Upper lobe of right lung (tissue), 1 donor: ENCODE measurements at regions not wholly inside any gene's neighbourhood (a gene's known extent, or its start where the extent isn't known, plus 50 kb on each side); places are given as distances from the start of the nearest gene placed in this dataset.

ENCODE experiments used
- ATAC-seq: fragments of 200-7000 bp; cut with Tn5 transposase; one replicate; pipeline ENCODE4 v1.9.1; 2020; ENCODE audit warnings: mild to moderate bottlenecking, moderate library complexity
- DNase-seq: peaks from one replicate; pipeline ENCODE4 v3.0.0-alpha.2; 2020
- H3K27ac ChIP-seq: fragments of 200-600 bp; one replicate; pipeline ENCODE4 v1.8.0; 2022
- H3K27me3 ChIP-seq: fragments of 200-600 bp; one replicate; pipeline ENCODE4 v1.8.0; 2022; ENCODE audit warnings: mild to moderate bottlenecking
- H3K36me3 ChIP-seq: fragments of 200-600 bp; one replicate; pipeline ENCODE4 v1.8.0; 2022
- H3K4me1 ChIP-seq: fragments of 200-600 bp; one replicate; pipeline ENCODE4 v1.8.0; 2022
- H3K4me3 ChIP-seq: fragments of 200-600 bp; one replicate; pipeline ENCODE4 v1.8.0; 2022; ENCODE audit warnings: mild to moderate bottlenecking
- H3K9me3 ChIP-seq: fragments of 200-600 bp; one replicate; pipeline ENCODE4 v1.8.0; 2022
- intact Hi-C: fragments of 100-400 bp; cut with DNase I; formaldehyde crosslinking; loops from one replicate; pipeline ENCODE4 v1.11.0; 2022
- TF ChIP-seq, protein P1 (sequence below): fragments of 200-600 bp; IDR thresholded peaks from one replicate; pipeline ENCODE4 v1.8.0; 2022; ENCODE audit warnings: antibody characterized with exemption
- donor health status: DM: no; HTN: yes; CAD: no; lungs with severe emphysema.

DNA sequence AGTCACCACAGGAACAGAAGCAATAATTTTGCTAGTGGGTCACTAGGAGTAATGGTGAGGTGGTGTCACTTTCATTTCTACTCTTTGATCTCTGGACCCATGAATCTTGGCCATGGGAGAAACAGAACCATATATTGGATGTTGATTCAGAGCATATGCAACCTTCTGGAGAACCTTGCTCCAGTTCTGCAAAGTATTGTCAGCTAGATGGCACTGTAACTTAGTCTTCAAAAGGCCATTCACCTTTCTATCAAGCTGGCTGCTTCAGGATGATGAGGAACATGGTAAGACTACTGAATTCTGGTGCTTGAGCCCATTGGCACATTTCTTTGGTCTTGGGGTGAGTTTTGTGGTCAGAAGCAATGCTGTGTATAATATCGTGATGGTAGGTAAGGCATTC is 129.1 kb upstream of the FBN2 start:
- Histone ChIP-seq H3K4me3 (no peak overlapping the region), H3K27me3 (no peaks in the 10 kb centered on the region), H3K27ac (no peak overlapping the region), H3K4me1 (no peaks in the 10 kb centered on the region), H3K9me3 (no peaks in the 10 kb centered on the region), H3K36me3 (no peaks in the 10 kb centered on the region)
- DNase-seq (no peak), ATAC-seq (no peak)
- intact Hi-C loops = no loop called here
- TF ChIP-seq, protein P1, sequence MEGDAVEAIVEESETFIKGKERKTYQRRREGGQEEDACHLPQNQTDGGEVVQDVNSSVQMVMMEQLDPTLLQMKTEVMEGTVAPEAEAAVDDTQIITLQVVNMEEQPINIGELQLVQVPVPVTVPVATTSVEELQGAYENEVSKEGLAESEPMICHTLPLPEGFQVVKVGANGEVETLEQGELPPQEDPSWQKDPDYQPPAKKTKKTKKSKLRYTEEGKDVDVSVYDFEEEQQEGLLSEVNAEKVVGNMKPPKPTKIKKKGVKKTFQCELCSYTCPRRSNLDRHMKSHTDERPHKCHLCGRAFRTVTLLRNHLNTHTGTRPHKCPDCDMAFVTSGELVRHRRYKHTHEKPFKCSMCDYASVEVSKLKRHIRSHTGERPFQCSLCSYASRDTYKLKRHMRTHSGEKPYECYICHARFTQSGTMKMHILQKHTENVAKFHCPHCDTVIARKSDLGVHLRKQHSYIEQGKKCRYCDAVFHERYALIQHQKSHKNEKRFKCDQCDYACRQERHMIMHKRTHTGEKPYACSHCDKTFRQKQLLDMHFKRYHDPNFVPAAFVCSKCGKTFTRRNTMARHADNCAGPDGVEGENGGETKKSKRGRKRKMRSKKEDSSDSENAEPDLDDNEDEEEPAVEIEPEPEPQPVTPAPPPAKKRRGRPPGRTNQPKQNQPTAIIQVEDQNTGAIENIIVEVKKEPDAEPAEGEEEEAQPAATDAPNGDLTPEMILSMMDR = no peak

DNA sequence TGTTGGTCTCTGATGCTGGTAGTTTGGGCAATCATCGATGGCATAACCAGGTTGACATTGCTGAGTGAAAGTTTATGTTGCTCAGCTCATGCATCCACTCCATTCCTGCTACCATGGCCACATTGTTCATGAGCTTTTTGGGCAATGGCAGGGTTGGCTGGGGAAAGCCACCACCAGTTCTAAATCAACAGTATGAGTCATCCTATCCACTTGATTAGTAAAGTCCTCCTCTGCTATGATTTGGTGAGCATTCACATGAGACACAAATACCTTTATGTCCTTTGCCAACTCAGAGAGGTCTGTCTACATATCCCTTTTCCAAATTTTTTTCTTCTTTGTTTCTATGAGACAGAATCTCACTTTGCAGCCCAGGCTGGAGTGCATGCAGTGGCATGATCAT is 129.7 kb upstream of the FBN2 start:
- ATAC-seq = no peak
- TF ChIP-seq, protein P1 = no peak
- no peaks in the 10 kb centered on the region for H3K36me3 ChIP-seq
- H3K4me1 ChIP-seq = no peaks in the 10 kb centered on the region
- H3K4me3 ChIP-seq = no peak overlapping the region
- no peaks in the 10 kb centered on the region for H3K9me3 ChIP-seq
- H3K27me3 ChIP-seq = no peaks in the 10 kb centered on the region
- H3K27ac ChIP-seq = no peak overlapping the region
- intact Hi-C loops = no loop called here
- no peak for DNase-seq

DNA sequence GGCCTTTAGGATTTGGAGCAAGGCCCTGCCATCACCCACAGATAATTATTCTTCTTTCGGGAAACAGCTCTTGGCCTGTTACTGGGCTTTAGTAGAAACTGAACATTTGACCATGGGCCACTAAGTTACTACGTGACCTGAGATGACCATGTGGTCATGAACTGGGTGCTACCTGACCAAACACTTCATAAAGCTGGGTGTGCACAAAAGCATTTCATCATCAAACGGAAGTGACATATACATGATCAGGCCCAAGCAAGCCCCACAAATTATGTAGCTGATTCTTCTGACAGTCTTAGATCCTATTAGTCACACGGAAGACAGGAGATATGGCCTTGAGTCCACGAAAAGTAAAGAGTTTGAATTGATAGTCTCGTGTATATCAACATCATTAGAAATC is 130.9 kb upstream of the FBN2 start:
- Histone ChIP-seq H3K4me1 (no peaks in the 10 kb centered on the region), H3K36me3 (no peaks in the 10 kb centered on the region), H3K4me3 (no peak overlapping the region), H3K27me3 (no peaks in the 10 kb centered on the region), H3K9me3 (no peaks in the 10 kb centered on the region), H3K27ac (no peak overlapping the region)
- no peak for ATAC-seq
- DNase-seq = no peak
- TF ChIP-seq, protein P1 = no peak
- intact Hi-C loops = no loop called here

DNA sequence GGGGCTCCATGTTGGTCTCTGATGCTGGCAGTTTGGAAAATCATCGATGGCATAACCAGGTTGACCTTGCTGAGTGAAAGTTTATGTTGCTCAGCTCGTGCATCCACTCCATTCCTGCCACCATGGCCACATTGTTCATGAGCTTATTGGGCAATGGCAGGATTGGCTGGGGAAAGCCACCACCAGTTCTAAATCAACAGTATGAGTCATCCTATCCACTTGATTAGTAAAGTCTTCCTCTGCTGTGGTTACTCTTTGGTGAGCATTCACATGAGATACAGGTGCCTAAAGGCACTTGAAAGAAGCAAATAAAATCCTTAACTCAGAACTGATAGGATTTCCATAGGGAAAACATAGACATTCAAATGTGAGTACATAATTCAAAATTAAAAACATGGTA is 131.8 kb upstream of the FBN2 start:
- intact Hi-C loops = no loop called here
- TF ChIP-seq, protein P1 = no peak

GRCh38 chr5:128671943-128672342 is 133.9 kb upstream of the FBN2 start:
- intact Hi-C loops = no loop called here
- Histone ChIP-seq H3K9me3 (no peaks in the 10 kb centered on the region), H3K4me3 (no peak overlapping the region)

More for the DNA sequence above, 131.8 kb upstream of the FBN2 start:
- Histone ChIP-seq H3K4me1 (no peaks in the 10 kb centered on the region), H3K4me3 (no peak overlapping the region), H3K27ac (no peak overlapping the region), H3K9me3 (no peaks in the 10 kb centered on the region), H3K36me3 (no peaks in the 10 kb centered on the region), H3K27me3 (no peaks in the 10 kb centered on the region)
- no peak for ATAC-seq
- no peak for DNase-seq

GRCh38 chr5:128673000-128673399 is 135.0 kb upstream of the FBN2 start:
- Histone ChIP-seq H3K27ac (no peak overlapping the region), H3K9me3 (no peaks in the 10 kb centered on the region), H3K36me3 (no peaks in the 10 kb centered on the region), H3K4me1 (no peaks in the 10 kb centered on the region), H3K27me3 (no peaks in the 10 kb centered on the region), H3K4me3 (no peak overlapping the region)
- TF ChIP-seq, protein P1 = no peak
- ATAC-seq (no peak), DNase-seq (no peak)
- intact Hi-C loops = no loop called here

More at GRCh38 chr5:128671943-128672342, 133.9 kb upstream of the FBN2 start:
- Histone ChIP-seq H3K27me3 (no peaks in the 10 kb centered on the region), H3K36me3 (no peaks in the 10 kb centered on the region), H3K4me1 (no peaks in the 10 kb centered on the region), H3K27ac (no peak overlapping the region)
- DNase-seq (no peak), ATAC-seq (no peak)
- TF ChIP-seq, protein P1 = no peak
